ENCODE measurements at regions not wholly inside any gene's neighbourhood (a gene's known extent, or its start where the extent isn't known, plus 50 kb on each side); places are given as distances from the start of the nearest gene placed in this dataset.

DNA sequence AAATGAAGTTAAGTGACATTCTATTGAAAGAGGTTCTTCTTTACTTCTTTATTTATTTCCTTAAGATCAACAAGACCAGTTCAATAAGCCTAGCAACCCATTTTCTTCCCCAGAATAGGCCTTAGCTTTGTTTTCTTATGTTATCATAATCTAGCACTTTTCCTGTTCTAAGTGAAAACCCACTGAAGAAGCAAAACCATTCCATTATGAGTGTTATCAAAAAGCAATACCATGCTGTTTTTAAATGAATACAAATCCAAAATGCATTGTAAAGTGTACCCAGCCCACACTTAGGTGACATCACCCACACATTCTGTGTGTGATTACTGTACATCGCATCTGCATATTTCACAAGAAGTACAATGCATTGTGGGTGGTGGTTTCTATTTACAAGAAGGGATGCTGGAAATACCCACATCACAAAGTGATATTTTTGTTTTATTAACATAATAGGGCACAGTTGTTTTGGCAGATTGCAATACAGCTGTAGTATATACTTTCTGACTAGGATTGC lies 679.5 kb downstream of the KCNJ3 start:
- no peak for ATAC-seq
- ChIA-PET POLR2A (no interaction called here), CTCF (interaction anchor here (0.8 to 1.2 kb wide), 4 partner anchors 8 to 1677 kb away, joined by 3 to 5 read pairs (median 3); no protein-coding TSS in a partner anchor)
- Mint-ChIP-seq H3K27me3 (peaks cover under 1% of the 10 kb centered on the region), H3K4me3 (no peak overlapping the region), H3K36me3 (ENCODE audit: low read depth) (no peaks in the 10 kb centered on the region), H3K9me3 (no peaks in the 10 kb centered on the region), H3K4me1 (ENCODE audit: low read depth) (no peaks in the 10 kb centered on the region), H3K27ac (no peak overlapping the region)
- intact Hi-C loops (cut with micrococcal nuclease): no loop called here
- peak; percentile 5 for DNase-seq
- TF ChIP-seq, protein P1, sequence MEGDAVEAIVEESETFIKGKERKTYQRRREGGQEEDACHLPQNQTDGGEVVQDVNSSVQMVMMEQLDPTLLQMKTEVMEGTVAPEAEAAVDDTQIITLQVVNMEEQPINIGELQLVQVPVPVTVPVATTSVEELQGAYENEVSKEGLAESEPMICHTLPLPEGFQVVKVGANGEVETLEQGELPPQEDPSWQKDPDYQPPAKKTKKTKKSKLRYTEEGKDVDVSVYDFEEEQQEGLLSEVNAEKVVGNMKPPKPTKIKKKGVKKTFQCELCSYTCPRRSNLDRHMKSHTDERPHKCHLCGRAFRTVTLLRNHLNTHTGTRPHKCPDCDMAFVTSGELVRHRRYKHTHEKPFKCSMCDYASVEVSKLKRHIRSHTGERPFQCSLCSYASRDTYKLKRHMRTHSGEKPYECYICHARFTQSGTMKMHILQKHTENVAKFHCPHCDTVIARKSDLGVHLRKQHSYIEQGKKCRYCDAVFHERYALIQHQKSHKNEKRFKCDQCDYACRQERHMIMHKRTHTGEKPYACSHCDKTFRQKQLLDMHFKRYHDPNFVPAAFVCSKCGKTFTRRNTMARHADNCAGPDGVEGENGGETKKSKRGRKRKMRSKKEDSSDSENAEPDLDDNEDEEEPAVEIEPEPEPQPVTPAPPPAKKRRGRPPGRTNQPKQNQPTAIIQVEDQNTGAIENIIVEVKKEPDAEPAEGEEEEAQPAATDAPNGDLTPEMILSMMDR (IDR thresholded peaks at IDR 0.05): no peak

DNA sequence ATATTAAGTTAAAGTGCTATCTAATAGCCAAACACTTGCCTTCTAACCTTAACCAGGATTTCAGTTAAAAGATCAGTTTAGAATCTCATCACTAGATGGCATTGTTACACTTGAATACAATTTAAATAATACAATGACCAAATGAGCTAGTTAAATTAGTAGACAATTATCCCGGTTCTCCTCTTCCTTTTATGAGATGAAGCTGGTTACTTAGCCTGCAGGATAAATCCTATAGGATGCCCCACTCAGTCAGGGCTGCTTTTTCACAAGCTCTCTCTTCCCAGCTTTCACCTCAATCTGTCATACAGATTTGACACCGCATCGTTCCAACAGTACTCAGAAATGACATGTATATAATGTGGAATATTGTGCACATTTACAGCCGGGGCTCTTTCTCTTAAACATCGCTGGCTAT lies 678.8 kb downstream of the KCNJ3 start:
- TF ChIP-seq, protein P1 (IDR thresholded peaks at IDR 0.05): no peak
- H3K4me1 Mint-ChIP-seq (ENCODE audit: low read depth): no peaks in the 10 kb centered on the region
- H3K27ac Mint-ChIP-seq: no peak overlapping the region
- no peak overlapping the region for H3K4me3 Mint-ChIP-seq
- CTCF ChIA-PET: interaction anchor here (0.6 to 1.2 kb wide), 5 partner anchors 9 to 1678 kb away, joined by 3 to 5 read pairs (median 3); no protein-coding TSS in a partner anchor
- POLR2A ChIA-PET: no interaction called here
- H3K36me3 Mint-ChIP-seq (ENCODE audit: low read depth): no peaks in the 10 kb centered on the region
- no peak for DNase-seq
- H3K9me3 Mint-ChIP-seq: no peaks in the 10 kb centered on the region
- no peak for ATAC-seq
- H3K27me3 Mint-ChIP-seq: no peaks in the 10 kb centered on the region
- intact Hi-C loops (cut with micrococcal nuclease): no loop called here

DNA sequence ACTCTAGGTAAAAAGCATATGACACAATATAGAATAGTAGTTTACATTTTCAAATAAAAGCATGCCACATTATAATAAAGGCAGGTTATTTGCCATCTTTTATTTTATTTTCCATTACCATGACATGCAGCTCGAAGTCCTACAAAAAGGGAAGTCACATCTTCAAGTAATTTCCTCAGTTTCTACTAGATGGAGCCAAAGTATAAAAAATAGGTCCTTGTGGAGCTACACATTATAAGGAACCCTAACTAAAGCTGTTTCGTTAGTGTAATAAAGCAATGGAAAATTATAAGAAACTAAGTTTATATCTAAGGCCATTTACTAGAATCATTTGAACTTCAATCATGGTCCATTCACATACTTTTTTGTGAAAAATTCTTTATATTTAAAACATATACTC lies 674.5 kb downstream of the KCNJ3 start:
- CTCF ChIA-PET: interaction anchor here (0.6 kb wide), 1 partner anchor 762 kb away, joined by 3 read pairs; no protein-coding TSS in a partner anchor
- intact Hi-C loops (cut with micrococcal nuclease): loop anchor here (5.0 kb wide), 1 partner anchor 1819 kb away; no protein-coding TSS in a partner anchor

DNA sequence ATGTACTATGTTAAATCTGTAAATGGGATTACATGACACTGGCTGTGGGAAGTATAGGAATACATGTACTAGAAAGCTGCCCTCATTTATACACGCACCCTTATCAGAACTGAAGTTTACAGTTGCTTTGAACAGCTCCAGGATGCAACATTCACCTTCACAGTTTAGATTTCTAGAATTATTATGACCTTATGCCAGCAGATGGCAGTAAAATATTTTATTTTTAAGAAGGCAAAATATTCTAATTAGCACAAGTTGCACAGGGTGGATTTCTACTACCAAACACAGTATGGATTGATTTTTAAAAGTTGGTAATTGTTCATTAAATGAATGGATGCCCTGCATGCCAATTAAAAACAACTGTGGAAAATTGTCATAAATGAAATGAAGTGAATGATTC lies 670.4 kb downstream of the KCNJ3 start:
- ChIA-PET CTCF (no interaction called here), POLR2A (no interaction called here)
- Mint-ChIP-seq H3K36me3 (ENCODE audit: low read depth) (no peaks in the 10 kb centered on the region), H3K9me3 (no peaks in the 10 kb centered on the region), H3K27ac (no peak overlapping the region), H3K27me3 (no peaks in the 10 kb centered on the region), H3K4me3 (no peak overlapping the region), H3K4me1 (ENCODE audit: low read depth) (no peaks in the 10 kb centered on the region)
- TF ChIP-seq, protein P1 (IDR thresholded peaks at IDR 0.05): peak; percentile 18
- DNase-seq (no peak), ATAC-seq (no peak)
- intact Hi-C loops (cut with micrococcal nuclease): no loop called here

More for the DNA sequence above, 674.5 kb downstream of the KCNJ3 start:
- DNase-seq (no peak), ATAC-seq (no peak)
- POLR2A ChIA-PET: no interaction called here
- Mint-ChIP-seq H3K36me3 (ENCODE audit: low read depth) (no peaks in the 10 kb centered on the region), H3K4me1 (ENCODE audit: low read depth) (no peaks in the 10 kb centered on the region), H3K27ac (no peak overlapping the region), H3K4me3 (no peak overlapping the region), H3K9me3 (no peaks in the 10 kb centered on the region), H3K27me3 (no peaks in the 10 kb centered on the region)
- TF ChIP-seq, protein P1 (IDR thresholded peaks at IDR 0.05): no peak

DNA sequence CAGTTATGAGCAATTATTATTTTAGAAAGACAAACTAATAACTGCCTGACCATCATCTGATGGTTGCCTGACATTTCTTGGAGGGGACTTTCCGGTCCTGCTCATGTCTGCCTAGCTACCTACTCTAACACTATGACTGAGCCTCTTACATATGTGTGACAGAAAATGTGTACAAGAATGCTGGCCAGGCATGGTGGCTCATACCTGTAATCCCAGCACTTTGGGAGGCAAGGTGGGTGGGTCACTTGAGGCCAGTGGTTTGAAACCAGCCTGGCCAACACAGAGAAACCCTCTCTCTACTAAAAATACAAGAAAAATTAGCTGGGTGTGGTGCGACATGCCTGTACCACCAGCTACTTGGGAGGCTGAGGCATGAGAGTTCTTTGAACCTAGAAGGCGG lies 666.3 kb downstream of the KCNJ3 start:
- H3K36me3 Mint-ChIP-seq (ENCODE audit: low read depth): no peaks in the 10 kb centered on the region
- H3K4me3 Mint-ChIP-seq: no peak overlapping the region
- no peaks in the 10 kb centered on the region for H3K9me3 Mint-ChIP-seq
- ChIA-PET CTCF (no interaction called here), POLR2A (no interaction called here)
- ATAC-seq: no peak
- TF ChIP-seq, protein P1 (IDR thresholded peaks at IDR 0.05): no peak
- no peaks in the 10 kb centered on the region for H3K4me1 Mint-ChIP-seq (ENCODE audit: low read depth)
- H3K27me3 Mint-ChIP-seq: no peaks in the 10 kb centered on the region
- intact Hi-C loops (cut with micrococcal nuclease): no loop called here
- DNase-seq: no peak
- H3K27ac Mint-ChIP-seq: no peak overlapping the region
